HG03558 (cell line): ENCODE measurements at regions not wholly inside any gene's neighbourhood (a gene's known extent, or its start where the extent isn't known, plus 50 kb on each side); places are given as distances from the start of the nearest gene placed in this dataset.
"Not testable (repeated sequence)": the region's sequence is repeated elsewhere in the genome, so short reads cannot be mapped to it uniquely, and the experiment has no call there.

ENCODE experiments used
- ATAC-seq: cut with Tn5 transposase; IDR thresholded peaks from one replicate; pipeline ENCODE4 v1.9.1; 2021; ENCODE audit warnings: moderate number of reproducible peaks; ENCODE audit not compliant: unreplicated experiment; ENCODE audit errors: extremely low read depth

DNA sequence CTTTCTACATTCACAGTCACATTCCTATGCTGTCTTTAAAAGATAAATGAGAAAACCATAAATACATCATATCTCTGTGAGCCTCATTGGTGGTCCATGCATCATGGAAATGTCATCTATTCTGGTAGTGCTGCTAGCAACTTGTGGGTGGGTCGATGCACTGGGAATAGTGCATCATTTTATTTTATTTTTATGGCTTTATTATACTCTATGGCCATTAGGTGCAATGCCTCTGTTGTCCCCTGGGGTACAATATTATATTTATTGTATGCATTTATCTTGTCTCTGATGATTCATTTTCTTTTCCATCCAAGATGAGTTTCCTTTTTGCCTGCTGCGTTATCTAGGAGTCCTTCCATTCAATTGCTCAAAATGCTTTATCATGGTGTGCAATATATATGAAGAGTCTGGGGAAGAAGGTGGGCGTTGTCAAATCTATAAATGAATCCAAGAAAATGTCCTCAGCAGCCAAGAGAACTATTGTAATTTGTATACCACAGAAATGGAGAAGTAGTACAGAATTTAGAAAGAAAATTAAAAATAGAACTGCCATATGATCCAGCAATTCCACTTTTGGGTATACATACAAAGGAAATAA is 324.0 kb downstream of the KCNJ2 start:
- no peak for ATAC-seq

DNA sequence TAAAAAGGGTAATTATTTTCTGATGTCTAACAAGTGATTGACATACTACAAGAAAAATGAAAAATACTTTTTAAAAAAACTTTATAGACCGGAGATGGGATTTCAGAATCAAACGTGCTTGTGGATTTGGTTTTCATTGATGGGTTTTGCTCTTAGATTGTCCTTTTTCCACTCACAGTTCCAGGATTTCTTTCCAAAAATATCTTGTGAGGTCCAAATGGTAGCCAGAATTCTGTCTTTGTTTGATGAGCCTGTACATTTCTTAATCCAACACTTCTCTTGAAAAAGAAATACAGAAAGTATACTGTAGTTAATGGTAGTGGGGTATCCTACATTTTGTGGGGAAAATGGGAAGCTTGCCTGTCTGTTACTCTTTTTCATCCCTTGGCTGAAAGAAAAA is 329.3 kb downstream of the KCNJ2 start:
- ATAC-seq = no peak

DNA sequence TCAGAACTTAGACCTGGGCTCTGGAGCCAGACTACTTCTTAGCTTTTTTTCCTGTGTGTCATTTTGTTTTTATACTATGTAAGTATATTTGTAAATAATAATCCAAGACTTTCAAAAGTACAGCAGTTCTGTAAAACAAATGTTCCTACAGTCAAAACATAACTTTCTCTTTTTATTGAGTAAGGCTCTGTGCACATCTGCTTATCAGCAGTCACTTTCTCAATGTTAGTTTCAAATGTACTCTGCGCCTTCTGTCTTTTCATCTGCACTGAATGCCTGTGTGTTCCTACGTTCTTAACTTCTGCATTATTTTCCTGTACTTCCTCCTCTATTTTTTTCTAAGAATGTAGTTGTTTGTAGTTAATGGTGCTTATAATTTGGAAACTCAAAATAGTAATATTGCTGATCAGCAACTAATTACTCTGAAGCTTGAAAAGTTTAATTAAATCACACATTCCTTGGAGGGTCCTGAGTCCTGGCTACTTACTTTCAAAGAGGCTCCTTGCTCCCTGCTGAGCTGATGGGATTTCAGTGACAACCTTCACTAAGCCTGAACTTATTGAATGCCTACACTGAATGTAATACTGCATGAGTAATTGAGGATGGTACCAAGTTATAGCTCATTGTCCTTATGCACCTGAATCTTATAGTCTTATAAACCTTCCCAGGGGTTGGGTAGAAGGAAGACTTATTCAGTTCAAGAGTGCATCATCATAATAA is 329.9 kb downstream of the KCNJ2 start:
- no peak for ATAC-seq

DNA sequence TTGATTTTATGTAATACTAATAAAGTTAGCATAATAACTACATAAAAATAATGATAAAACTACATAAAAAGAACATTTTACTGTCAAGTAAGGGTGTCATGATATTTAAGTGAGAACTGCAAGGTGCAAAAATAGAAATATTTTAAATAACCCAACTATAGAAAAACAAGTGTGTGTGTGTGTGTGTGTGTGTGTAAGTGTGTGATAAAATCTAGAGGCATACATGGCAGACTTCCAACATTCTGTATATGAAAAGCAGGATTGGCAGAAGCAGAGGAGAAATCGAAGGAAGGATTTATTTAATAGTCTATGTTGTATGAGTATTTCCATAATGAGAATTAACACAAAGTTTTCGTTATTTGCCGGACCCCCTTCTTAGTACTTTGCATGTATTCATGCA is 334.1 kb downstream of the KCNJ2 start:
- no peak for ATAC-seq

DNA sequence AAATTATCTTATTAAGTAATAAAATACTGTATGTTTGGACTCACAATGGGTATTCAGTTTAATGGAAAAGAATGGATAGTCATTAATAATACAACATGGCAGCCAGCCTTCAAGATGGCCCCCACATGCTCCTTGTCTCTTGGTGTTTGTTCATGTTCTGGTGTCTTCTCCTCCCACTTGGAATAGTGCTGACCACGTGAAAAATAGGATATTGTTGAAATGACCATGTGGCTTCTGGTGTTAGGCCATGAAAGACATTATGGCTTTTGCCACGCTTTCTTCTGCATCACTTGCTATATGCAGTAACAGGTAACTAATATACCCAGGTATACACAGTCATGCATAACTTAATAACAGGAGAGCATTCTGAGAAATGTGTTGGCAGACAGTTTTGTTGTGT is 341.0 kb downstream of the KCNJ2 start:
- no peak for ATAC-seq

DNA sequence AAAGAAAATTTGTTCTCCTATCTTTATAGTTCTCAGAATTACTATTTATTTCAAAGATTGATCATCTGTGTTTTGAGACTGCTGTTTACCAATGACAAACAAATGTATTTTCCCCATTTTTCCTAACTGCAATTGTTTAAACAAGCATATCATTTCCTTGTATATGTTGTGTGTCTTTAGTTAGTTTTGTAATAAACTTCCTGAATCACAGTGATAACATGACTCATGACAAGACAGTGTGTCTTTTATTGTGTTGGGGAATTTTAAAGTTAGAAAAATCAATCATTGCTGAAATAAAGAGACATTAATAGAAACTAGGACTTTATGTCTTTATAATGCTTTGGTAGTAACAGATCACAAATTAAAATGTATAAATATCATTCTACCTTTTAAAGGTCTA is 348.5 kb downstream of the KCNJ2 start:
- ATAC-seq = no peak

DNA sequence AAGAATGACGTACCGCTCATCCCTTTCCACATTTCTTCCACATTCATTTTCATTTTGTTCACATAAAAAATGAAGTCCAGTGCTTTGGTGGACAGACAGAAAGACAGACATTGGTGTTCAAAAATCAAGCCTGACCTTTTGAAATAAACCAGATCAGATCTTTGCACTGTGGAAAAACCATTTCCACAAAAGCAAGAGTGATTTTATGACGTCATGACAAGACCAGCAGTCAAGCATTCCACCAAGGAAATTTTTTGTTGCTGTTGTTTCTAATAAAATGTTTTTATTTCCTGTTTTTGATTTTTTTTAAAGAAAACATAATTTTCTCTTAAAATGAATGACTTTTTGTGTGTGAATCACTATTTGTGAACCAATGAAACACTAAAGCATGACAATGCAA is 350.0 kb downstream of the KCNJ2 start:
- ATAC-seq = no peak

DNA sequence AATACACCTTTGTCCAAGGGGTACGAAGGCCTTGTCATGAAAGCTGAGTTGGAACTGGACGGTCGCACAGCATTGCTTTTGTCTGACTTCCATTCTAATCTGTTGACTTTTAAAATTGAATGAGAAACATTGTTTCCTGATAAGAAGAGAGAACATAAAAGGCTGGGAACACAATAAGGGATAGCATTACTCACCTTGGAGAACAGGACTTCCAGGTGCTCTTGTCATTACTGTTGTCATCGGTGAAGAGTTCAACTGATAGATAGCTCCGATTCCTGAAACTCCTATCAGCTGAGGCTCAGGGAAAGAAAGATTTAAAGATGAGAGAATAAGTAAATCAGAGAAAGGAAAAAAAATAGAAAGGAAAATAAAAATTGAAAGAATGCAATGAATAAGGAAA is 351.1 kb downstream of the KCNJ2 start:
- no peak for ATAC-seq

DNA sequence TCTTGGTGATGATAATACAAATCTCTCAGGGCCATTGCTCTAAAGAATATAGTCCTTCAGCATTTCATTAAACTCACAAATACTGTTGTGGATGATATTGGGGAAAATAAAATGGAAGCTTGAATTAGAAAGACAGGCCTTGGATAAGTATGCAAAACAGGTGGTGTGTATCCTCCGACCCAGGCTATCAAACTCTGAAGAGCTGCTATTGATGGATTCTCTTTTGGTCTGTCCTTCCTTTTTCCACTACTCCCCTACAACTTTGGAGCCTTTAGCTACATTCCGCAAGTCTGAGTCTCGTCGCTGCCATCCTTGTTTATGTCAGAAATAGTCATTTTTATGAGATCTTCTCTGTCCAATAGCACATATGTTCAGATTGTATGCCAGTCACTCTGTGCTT is 351.6 kb downstream of the KCNJ2 start:
- ATAC-seq = no peak

DNA sequence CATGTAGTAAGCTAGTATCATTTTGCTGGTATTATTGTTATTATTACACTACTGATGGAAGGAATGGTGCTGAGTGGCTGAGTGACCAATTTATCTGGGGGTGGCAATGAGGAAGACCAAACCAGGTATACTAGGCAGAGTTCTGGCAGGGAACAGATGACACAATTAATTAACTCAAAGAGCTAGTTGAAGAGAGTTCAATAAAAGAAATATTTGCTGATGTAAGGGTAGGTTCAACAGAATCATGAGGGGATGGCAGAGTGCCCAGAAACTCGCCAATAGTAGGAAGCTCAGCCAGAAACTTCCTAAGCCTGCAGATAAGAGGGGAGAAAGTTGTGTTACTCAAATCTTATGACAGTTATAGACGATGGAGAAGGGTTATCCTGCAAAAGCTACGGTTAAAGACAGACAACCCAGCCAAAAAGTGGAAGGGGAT is 352.5 kb downstream of the KCNJ2 start:
- no peak for ATAC-seq

DNA sequence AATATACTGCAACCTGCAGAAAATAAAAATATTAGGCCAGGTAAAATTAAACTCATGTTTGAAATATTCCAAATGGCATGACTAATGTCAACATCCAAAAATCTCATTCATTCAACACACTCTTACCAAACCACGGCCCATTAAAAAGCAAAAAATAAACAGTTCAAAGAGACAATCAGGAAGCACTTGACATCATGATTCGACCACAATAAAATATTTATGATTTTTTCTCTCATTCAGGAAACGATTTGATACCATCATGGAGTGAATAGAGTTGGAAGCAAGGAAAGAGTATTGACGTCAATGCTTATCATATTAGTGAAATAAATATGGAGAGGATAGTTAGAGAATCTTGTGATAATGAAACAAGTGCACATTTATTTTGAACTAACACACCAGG is 354.1 kb downstream of the KCNJ2 start:
- no peak for ATAC-seq

DNA sequence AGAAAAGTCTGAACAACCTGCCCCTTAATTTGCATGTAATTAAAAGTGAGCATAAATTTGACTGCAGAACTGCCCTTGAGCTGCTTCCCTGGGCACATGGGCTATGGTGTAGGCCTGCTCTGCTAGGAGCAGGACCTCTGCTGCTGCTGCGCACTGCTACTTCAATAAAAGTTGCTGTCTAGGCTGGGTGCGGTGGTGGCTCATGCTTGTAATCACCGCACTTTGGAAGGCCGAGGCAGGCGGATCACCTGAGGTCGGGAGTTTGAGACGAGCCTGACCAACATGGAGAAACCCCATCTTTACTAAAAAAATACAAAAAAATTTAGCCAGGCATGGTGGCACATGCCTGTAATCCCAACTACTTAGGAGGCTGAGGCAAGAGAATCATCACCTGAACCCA is 355.7 kb downstream of the KCNJ2 start:
- ATAC-seq = not testable (repeated sequence)

DNA sequence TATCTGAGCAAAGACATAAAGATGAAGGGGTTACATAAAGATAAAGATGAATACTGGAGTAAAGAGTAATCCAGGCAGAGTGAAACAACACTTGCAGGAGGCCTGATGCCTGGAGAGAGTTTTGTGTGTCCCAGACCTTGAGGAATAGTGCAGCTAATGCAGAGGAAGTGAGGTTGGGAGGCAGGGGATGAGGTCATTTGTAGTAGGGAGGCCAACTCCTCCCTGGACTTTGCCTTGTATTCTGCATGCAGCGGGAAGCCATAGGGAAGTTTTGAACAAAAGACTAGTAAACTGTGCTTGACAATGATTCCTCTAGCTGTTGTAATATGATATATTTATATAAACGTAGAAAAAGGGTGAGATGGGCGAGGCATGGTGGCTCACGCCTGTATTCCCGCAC is 356.6 kb downstream of the KCNJ2 start:
- ATAC-seq = no peak

DNA sequence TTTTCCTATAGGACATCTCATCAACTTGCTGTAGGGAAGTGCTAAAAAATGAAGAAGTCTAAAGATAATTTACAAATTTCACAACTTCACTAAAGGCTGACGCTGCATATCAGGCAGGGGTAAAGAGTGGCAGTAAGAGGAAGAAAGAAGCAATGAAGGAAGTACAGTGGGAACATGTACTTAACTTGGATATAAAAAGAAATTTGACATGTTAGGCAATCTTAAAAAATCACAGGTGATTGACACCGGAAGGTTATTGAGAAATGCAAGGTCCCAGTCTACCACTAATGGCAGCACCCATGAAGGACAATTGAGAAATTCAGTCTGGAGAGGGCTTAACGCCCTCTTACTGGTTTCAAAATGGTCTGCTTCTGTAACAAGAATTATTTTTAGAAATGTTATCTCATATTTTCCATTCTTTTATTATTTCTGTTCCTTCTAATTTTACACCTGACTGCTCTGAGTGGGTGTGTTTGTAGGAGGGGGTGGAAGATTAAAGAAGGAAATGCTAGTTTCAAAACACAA is 358.1 kb downstream of the KCNJ2 start:
- ATAC-seq = no peak

DNA sequence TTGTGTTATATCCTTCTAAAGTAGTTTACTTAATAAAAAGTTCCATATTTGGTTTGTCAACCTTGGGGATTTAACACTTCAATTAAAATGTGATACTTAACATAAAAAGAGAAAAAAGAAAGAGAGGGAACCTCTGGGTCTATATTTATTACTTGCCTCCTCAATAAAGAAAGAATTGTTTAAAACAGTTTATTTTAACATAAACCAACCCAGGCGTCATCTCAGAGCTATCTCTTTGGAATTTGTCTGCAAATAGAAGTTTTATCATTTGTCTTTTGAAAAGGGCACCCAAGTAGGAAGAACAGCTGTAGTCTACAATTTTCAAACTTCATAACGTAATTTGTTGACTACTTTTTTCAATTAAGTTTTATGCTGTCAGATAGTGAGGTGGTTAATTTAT is 364.1 kb downstream of the KCNJ2 start:
- ATAC-seq = no peak

DNA sequence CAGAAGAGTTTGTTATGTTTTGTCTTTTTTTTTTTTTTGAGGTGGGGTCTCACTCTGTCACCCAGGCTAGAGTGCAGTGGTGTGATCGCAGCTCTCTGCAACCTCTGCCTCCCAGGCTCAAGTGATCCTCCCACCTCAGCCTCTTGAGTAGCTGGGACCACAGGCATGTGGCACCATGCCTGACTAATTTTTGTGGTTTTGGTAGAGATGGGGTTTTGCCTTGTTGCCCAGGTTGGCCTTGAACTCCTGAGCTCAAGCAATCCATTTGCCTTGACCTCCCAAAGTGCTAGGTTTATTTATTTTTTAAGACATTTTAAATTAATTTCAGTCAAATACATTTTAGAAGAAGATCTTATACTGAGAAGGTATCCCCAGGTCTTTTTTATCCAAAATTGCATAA is 366.7 kb downstream of the KCNJ2 start:
- no peak for ATAC-seq

DNA sequence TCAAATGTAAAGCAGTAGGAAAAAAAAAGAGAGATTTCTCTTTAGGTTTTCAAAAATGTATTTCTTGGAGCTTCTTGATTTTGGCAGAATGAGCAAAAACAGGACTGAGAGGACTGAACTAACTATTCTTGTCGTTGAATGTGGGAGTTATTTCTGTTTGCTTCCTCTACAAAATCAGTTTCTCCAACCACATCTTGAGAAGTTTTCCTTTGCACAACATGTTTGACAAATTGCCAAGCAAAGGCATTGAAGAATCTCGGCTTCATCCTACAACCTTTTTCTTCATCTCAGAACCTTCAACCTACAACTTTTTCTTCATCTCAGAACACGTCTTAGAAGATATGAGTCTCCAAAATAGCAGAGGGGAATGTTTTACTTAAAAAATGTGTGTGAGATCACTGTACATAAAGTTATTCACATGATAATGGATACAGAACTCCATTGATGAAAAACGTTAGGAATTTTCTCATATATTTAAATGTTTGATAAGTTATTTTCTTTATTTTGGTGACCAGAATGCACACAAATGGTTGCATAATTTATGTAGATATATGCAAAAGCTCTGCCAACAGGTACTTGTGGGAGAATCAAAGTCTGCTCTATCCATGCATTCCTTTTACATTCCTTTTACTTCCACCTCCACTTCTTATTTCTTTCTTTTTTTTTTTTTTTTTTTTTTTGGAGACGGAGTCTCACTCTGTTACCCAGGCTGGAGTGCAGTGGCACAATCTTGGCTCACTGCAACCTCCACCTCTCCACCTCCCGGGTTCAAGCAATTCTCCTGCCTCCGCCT is 370.0 kb downstream of the KCNJ2 start:
- no peak for ATAC-seq

DNA sequence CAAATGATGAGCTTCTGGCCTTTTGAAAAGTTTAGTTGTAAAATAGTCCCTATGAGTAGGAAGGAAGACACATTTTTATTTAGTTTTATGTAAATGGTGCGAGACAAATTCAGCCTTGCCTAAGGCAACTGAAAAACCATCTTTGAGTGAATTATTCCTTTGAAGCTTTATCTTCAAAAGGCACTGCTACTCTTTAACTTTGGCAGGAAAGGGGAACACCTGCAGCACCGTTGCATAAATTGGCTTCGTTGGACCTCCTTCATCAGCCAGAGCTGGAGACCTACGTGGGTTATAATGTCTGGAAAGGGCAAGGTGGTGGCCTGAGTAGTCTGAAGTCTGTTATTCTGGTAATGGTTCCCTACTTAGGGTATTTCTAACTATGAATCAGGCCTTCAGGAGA is 373.5 kb downstream of the KCNJ2 start:
- ATAC-seq = no peak

DNA sequence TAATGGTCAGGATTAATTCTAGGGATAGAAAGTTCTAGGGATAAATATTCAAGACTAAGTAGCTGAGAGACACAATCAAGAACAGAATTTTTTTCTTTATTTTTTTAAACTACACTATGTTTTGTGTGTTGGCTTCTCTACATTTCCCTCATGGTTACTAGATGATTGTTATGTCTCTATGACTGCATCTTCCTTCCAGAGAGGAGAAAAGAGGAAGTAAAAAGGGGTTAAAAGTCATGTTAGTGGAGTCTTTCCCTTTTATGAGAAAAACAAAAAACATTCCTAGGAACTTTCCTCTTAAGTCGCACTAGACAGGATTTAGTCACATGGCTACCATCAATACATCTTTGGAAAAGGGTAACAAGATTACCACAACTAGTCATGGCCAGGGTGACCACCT is 375.0 kb downstream of the KCNJ2 start:
- no peak for ATAC-seq

DNA sequence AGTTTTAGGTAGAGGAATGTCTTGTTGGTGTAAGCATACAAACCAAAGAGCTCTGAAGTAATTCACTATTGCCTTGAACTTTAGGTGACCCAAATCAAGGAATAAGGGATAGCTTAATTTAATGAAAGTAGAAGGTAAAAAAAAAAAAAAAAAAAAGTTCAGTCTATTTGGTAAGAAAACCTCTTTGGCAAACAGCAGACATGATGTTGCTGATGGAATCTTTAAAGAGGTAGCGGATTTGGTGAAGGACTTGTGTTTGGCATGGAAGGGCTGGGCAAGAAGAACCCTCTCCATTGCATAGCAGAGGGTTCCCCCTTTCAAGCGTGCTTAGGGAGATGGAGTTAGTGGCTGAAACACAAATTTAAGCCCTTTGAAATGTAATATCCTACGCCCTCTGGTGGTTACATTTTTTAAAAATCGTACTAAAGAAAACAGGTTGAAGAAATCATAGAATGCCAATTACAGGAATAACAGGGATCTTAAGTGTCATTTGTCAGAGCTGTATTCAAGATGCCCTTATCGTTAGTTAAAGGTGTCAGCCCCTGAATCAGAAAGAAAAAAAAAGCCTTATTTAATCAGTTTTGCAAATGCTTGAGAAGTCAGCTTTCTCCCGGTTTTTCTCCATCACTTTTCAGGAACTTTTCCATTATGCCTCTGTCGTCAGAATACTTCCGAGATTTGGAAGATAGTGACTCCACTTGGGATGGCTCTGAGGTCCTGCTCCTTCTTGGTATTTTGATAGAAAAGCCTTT is 383.1 kb downstream of the KCNJ2 start:
- ATAC-seq = no peak

DNA sequence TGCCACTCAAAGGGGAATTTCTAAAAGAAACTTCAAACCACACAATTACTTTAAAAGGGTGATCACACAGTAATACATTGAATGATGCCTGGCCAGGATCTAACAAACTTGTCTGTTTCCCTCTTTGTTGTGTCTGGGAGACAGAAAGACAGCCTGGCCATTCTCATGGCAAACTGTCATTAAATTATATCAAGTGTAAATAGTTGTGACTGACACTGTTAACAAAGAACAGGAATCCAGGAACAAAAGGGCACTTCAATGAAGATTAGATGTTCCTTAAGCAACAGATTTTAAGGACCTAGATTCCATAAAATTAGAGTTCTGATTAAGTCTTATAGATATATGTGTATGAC is 383.6 kb downstream of the KCNJ2 start:
- no peak for ATAC-seq
